ENCODE measurements at regions not wholly inside any gene's neighbourhood (a gene's known extent, or its start where the extent isn't known, plus 50 kb on each side); places are given as distances from the start of the nearest gene placed in this dataset.

- ATAC-seq (ENCODE audit: insufficient read depth, low FRiP score) (no peak), DNase-seq (no peak)
- Histone ChIP-seq H3K9ac (ENCODE audit: insufficient read depth in 1 of 2, low read length in 2 of 2) (no peak overlapping the region), H3K27ac (ENCODE audit: low read depth in 1 of 2, low read length in 1 of 2) (no peak overlapping the region), H3K4me3 (no peak overlapping the region), H3K27me3 (ENCODE audit: control insufficient read depth in 3 of 3, insufficient read depth in 3 of 3, low read length in 2 of 3) (no peaks in the 10 kb centered on the region), H3K4me1 (ENCODE audit: control insufficient read depth in 5 of 5, insufficient read depth in 5 of 5, low read length in 5 of 5) (no peaks in the 10 kb centered on the region), H3K36me3 (ENCODE audit: control insufficient read depth in 4 of 4, insufficient read depth in 4 of 4, low read length in 4 of 4) (no peaks in the 10 kb centered on the region), H3K9me3 (ENCODE audit: control insufficient read depth in 4 of 4, insufficient read depth in 3 of 4, low read length in 3 of 4) (peaks cover 0 to 4% (median 1%) of the 10 kb centered on the region in 4 donors)
- WGBS, 2 donors: 88 to 97% methylated on average over 5 of the region's 5 CpGs
- no peak for TF ChIP-seq CTCF (IDR thresholded peaks at IDR 0.05; ENCODE audit: control extremely low read depth, extremely low read depth)
Measured at GRCh38 chr4:79257953-79258613, 67.8 kb downstream of the NAA11 start.

GRCh38 chr4:79255793-79256192 lies 70.1 kb downstream of the NAA11 start:
- no peak for DNase-seq
- Histone ChIP-seq H3K4me1 (ENCODE audit: control insufficient read depth in 5 of 5, insufficient read depth in 5 of 5, low read length in 5 of 5) (no peaks in the 10 kb centered on the region), H3K36me3 (ENCODE audit: control insufficient read depth in 4 of 4, insufficient read depth in 4 of 4, low read length in 4 of 4) (no peaks in the 10 kb centered on the region), H3K4me3 (no peak overlapping the region), H3K9me3 (ENCODE audit: control insufficient read depth in 4 of 4, insufficient read depth in 3 of 4, low read length in 3 of 4) (peaks cover 0 to 4% (median 1%) of the 10 kb centered on the region in 4 donors), H3K9ac (ENCODE audit: insufficient read depth in 1 of 2, low read length in 2 of 2) (no peak overlapping the region), H3K27ac (ENCODE audit: low read depth in 1 of 2, low read length in 1 of 2) (no peak overlapping the region), H3K27me3 (ENCODE audit: control insufficient read depth in 3 of 3, insufficient read depth in 3 of 3, low read length in 2 of 3) (no peaks in the 10 kb centered on the region)
- ATAC-seq (ENCODE audit: insufficient read depth, low FRiP score): no peak
- TF ChIP-seq CTCF (IDR thresholded peaks at IDR 0.05; ENCODE audit: control extremely low read depth, extremely low read depth): no peak
- 84 to 90% methylated on average over 6 of the region's 6 CpGs for WGBS, 2 donors

GRCh38 chr4:79253924-79254323 lies 71.9 kb downstream of the NAA11 start:
- Histone ChIP-seq H3K27ac (ENCODE audit: low read depth in 1 of 2, low read length in 1 of 2) (no peak overlapping the region), H3K36me3 (ENCODE audit: control insufficient read depth in 4 of 4, insufficient read depth in 4 of 4, low read length in 4 of 4) (no peaks in the 10 kb centered on the region), H3K4me3 (no peak overlapping the region), H3K27me3 (ENCODE audit: control insufficient read depth in 3 of 3, insufficient read depth in 3 of 3, low read length in 2 of 3) (no peaks in the 10 kb centered on the region), H3K9me3 (ENCODE audit: control insufficient read depth in 4 of 4, insufficient read depth in 3 of 4, low read length in 3 of 4) (peaks cover 0 to 3% (median 1%) of the 10 kb centered on the region in 4 donors), H3K4me1 (ENCODE audit: control insufficient read depth in 5 of 5, insufficient read depth in 5 of 5, low read length in 5 of 5) (no peaks in the 10 kb centered on the region), H3K9ac (ENCODE audit: insufficient read depth in 1 of 2, low read length in 2 of 2) (no peak overlapping the region)
- no peak for ATAC-seq (ENCODE audit: insufficient read depth, low FRiP score)
- TF ChIP-seq CTCF (IDR thresholded peaks at IDR 0.05; ENCODE audit: control extremely low read depth, extremely low read depth): no peak
- no peak for DNase-seq
- WGBS, 2 donors: 88 to 97% methylated on average over 1 of the region's 1 CpG

GRCh38 chr4:79253168-79253567 lies 72.7 kb downstream of the NAA11 start:
- H3K4me1 ChIP-seq (ENCODE audit: control insufficient read depth in 5 of 5, insufficient read depth in 5 of 5, low read length in 5 of 5): no peaks in the 10 kb centered on the region
- no peaks in the 10 kb centered on the region for H3K27me3 ChIP-seq (ENCODE audit: control insufficient read depth in 3 of 3, insufficient read depth in 3 of 3, low read length in 2 of 3)
- H3K36me3 ChIP-seq (ENCODE audit: control insufficient read depth in 4 of 4, insufficient read depth in 4 of 4, low read length in 4 of 4): no peaks in the 10 kb centered on the region
- no peak overlapping the region for H3K27ac ChIP-seq (ENCODE audit: low read depth in 1 of 2, low read length in 1 of 2)
- no peak overlapping the region for H3K4me3 ChIP-seq
- H3K9me3 ChIP-seq (ENCODE audit: control insufficient read depth in 4 of 4, insufficient read depth in 3 of 4, low read length in 3 of 4): no peaks in the 10 kb centered on the region
- DNase-seq: no peak
- ATAC-seq (ENCODE audit: insufficient read depth, low FRiP score): no peak
- no peak for TF ChIP-seq CTCF (IDR thresholded peaks at IDR 0.05; ENCODE audit: control extremely low read depth, extremely low read depth)
- no peak overlapping the region for H3K9ac ChIP-seq (ENCODE audit: insufficient read depth in 1 of 2, low read length in 2 of 2)

Data from lung (tissue), 11 donors.